A673 (cell line): ENCODE measurements at regions not wholly inside any gene's neighbourhood (a gene's known extent, or its start where the extent isn't known, plus 50 kb on each side); places are given as distances from the start of the nearest gene placed in this dataset.
A peak's percentile ranks its signal among the peaks of the same experiment; 100 is the strongest.

Experiments
- BruUV-seq: library from RNA; stranded (reverse); fragments of 400-500 nt; replicated peaks from 2 replicates; lab custom pipeline; 2021; lab: Mats Ljungman, UMichigan
- CTCF ChIA-PET: fragments of 300-600 bp; sonication (Branson Sonifier 250); formaldehyde crosslinking; loops from one replicate; lab custom pipeline; 2022; ENCODE audit warnings: antibody characterized with exemption; lab: Charles Lee
- POLR2A ChIA-PET: fragments of 300-600 bp; sonication (Branson Sonifier 250); formaldehyde crosslinking; loops from one replicate; lab custom pipeline; 2022; ENCODE audit warnings: antibody characterized with exemption; ENCODE audit not compliant: low non-redundant PET; lab: Charles Lee
- DNase-seq: peaks from one replicate; pipeline ENCODE4 v3.0.0-alpha.2; 2015; ENCODE audit warnings: low spot score
- H3K27ac ChIP-seq: fragments of 200-600 bp; sonication (generic); 2 replicates; pipeline ENCODE4 v1.5.1; 2016; ENCODE audit warnings: mixed run types, low read depth, mild to moderate bottlenecking, mixed read lengths, antibody characterized with exemption, low read length; ENCODE audit not compliant: poor library complexity, severe bottlenecking
- H3K27me3 ChIP-seq: fragments of 200-600 bp; sonication (generic); replicated peaks from 2 replicates; pipeline ENCODE4 v1.6.1; 2017; ENCODE audit warnings: mixed run types, low read depth, mild to moderate bottlenecking, mixed read lengths, antibody characterized with exemption, low read length; ENCODE audit not compliant: insufficient read depth, poor library complexity
- H3K36me3 ChIP-seq: fragments of 200-600 bp; sonication (generic); 2 replicates; pipeline ENCODE4 v1.6.1; 2016; ENCODE audit warnings: mixed run types, mild to moderate bottlenecking, mixed read lengths, antibody characterized with exemption, low read length; ENCODE audit not compliant: insufficient read depth, poor library complexity, severe bottlenecking
- H3K4me1 ChIP-seq: fragments of 200-600 bp; sonication (generic); 2 replicates; pipeline ENCODE4 v1.6.1; 2017; ENCODE audit warnings: mixed run types, mild to moderate bottlenecking, mixed read lengths, antibody characterized with exemption, low read length; ENCODE audit not compliant: insufficient read depth, poor library complexity, severe bottlenecking
- H3K4me3 ChIP-seq: fragments of 200-600 bp; sonication (generic); 2 replicates; pipeline ENCODE4 v1.5.1; 2016; ENCODE audit warnings: low read depth, mixed run types, mild to moderate bottlenecking, mixed read lengths, low read length; ENCODE audit not compliant: poor library complexity, severe bottlenecking
- H3K9me3 ChIP-seq: fragments of 200-600 bp; sonication (generic); 2 replicates; pipeline ENCODE4 v1.6.1; 2016; ENCODE audit warnings: mixed run types, low read depth, mild to moderate bottlenecking, mixed read lengths, antibody characterized with exemption, low read length; ENCODE audit not compliant: poor library complexity, severe bottlenecking
- CTCF ChIP-seq: fragments of 300-800, 200-600 bp; sonication (generic); conservative IDR thresholded peaks from 2 replicates; pipeline ENCODE4 v1.5.1; 2017; ENCODE audit warnings: low read depth, mild to moderate bottlenecking, antibody characterized with exemption, low read length, moderate library complexity, mixed read lengths
- EZH2 ChIP-seq: fragments of 200-600 bp; sonication (generic); IDR thresholded peaks from 2 replicates; pipeline ENCODE4 v1.6.1; 2017; ENCODE audit warnings: borderline replicate concordance, low read depth, mild to moderate bottlenecking, mixed read lengths, antibody characterized with exemption, low read length; ENCODE audit not compliant: poor library complexity, severe bottlenecking
- intact Hi-C: fragments of 100-400 bp; cut with micrococcal nuclease; formaldehyde crosslinking; loops from one replicate; pipeline ENCODE4 v1.10.0; 2022; ENCODE audit not compliant: unreplicated experiment

GRCh38 chr14:60355768-60356167 lies 106.7 kb downstream of the PPM1A start:
- ChIA-PET CTCF (no interaction called here), POLR2A (no interaction called here)
- intact Hi-C loops, result loop anchor here (10.0 kb wide), 1 partner anchor 899 kb away; no protein-coding TSS in a partner anchor
- Histone ChIP-seq H3K4me1 (peaks cover 5% of the 10 kb centered on the region), H3K27ac (no peak overlapping the region), H3K27me3 (no peaks in the 10 kb centered on the region), H3K4me3 (no peak overlapping the region), H3K9me3 (no peaks in the 10 kb centered on the region), H3K36me3 (no peaks in the 10 kb centered on the region)
- DNase-seq, result no peak
- BruUV-seq, result no TSS peak
- TF ChIP-seq EZH2, result no peak
- TF ChIP-seq CTCF, result no peak

- peaks cover 5% of the 10 kb centered on the region for H3K4me1 ChIP-seq
- no peaks in the 10 kb centered on the region for H3K27me3 ChIP-seq
- ChIA-PET POLR2A (no interaction called here), CTCF (no interaction called here)
- H3K36me3 ChIP-seq, result no peaks in the 10 kb centered on the region
- no peaks in the 10 kb centered on the region for H3K9me3 ChIP-seq
- intact Hi-C loops, result loop anchor here (10.0 kb wide), 1 partner anchor 898 kb away; no protein-coding TSS in a partner anchor
- DNase-seq, result no peak
- no peak overlapping the region for H3K4me3 ChIP-seq
- H3K27ac ChIP-seq, result no peak overlapping the region
- BruUV-seq, result no TSS peak
- TF ChIP-seq EZH2 (no peak), CTCF (no peak)
Measured at GRCh38 chr14:60356386-60356785, 107.4 kb downstream of the PPM1A start.

- peaks cover 5% of the 10 kb centered on the region for H3K4me1 ChIP-seq
- BruUV-seq, result no TSS peak
- no peaks in the 10 kb centered on the region for H3K36me3 ChIP-seq
- H3K27me3 ChIP-seq, result no peaks in the 10 kb centered on the region
- no peak overlapping the region for H3K27ac ChIP-seq
- no peak overlapping the region for H3K4me3 ChIP-seq
- CTCF ChIA-PET, result no interaction called here
- H3K9me3 ChIP-seq, result no peaks in the 10 kb centered on the region
- TF ChIP-seq CTCF (no peak), EZH2 (no peak)
- POLR2A ChIA-PET, result no interaction called here
- peak; percentile 38 for DNase-seq
- intact Hi-C loops, result loop anchor here (10.0 kb wide), 1 partner anchor 898 kb away; no protein-coding TSS in a partner anchor
Measured at GRCh38 chr14:60356906-60357550, 108.0 kb downstream of the PPM1A start.
